Aorta (tissue), 5 donors: ENCODE measurements at regions not wholly inside any gene's neighbourhood (a gene's known extent, or its start where the extent isn't known, plus 50 kb on each side); places are given as distances from the start of the nearest gene placed in this dataset.

Source experiments
- ATAC-seq: fragments of 200-7000 bp; cut with Tn5 transposase; one replicate; pipeline ENCODE4 v1.9.1; 2022; ENCODE audit warnings: moderate library complexity; ENCODE audit not compliant: low FRiP score
- DNase-seq, 2 donors: peaks; one replicate each; pipeline ENCODE4 v3.0.0-alpha.2; 2020
- H3K27ac ChIP-seq, 2 donors: one replicate each; pipeline ENCODE4 v1.5.1; 2013; ENCODE audit warnings: low read length in 2 of 2, mild to moderate bottlenecking in 2 of 2, moderate library complexity in 2 of 2, control low read depth in 1 of 2, inconsistent platforms in 1 of 2, low read depth in 1 of 2
- H3K27me3 ChIP-seq, 2 donors: one replicate each; pipeline ENCODE4 v1.6.1; 2013; ENCODE audit warnings: control low read depth in 1 of 2, low read length in 1 of 2, mild to moderate bottlenecking in 1 of 2, moderate library complexity in 1 of 2; ENCODE audit not compliant: insufficient read depth in 2 of 2, control insufficient read depth in 1 of 2
- H3K36me3 ChIP-seq, 2 donors: one replicate each; pipeline ENCODE4 v1.6.1; 2013; ENCODE audit warnings: control low read depth in 1 of 2, low read length in 1 of 2, mild to moderate bottlenecking in 1 of 2; ENCODE audit not compliant: insufficient read depth in 2 of 2, control insufficient read depth in 1 of 2
- H3K4me1 ChIP-seq, 2 donors: one replicate each; pipeline ENCODE4 v1.6.1; 2013; ENCODE audit warnings: low read length in 2 of 2, control low read depth in 1 of 2, mild to moderate bottlenecking in 1 of 2, moderate library complexity in 1 of 2; ENCODE audit not compliant: insufficient read depth in 2 of 2, control insufficient read depth in 1 of 2
- H3K4me3 ChIP-seq, 2 donors: one replicate each; pipeline ENCODE4 v1.5.1; 2013; ENCODE audit warnings: low read length in 2 of 2, control low read depth in 1 of 2, mild to moderate bottlenecking in 1 of 2
- H3K9me3 ChIP-seq: one replicate; pipeline ENCODE4 v1.6.1; 2013; ENCODE audit warnings: mild to moderate bottlenecking, low read length; ENCODE audit not compliant: control insufficient read depth
- WGBS, 2 donors: extraction: QIAGEN DNeasy Blood & Tissue Kit; methylation state at CpG; one replicate each; pipeline ENCODE4 v1.1.7; 2013; 5-methylcytosine and 5-hydroxymethylcytosine counted together
- intact Hi-C, 2 donors: fragments of 100-400 bp; cut with DNase I; formaldehyde crosslinking; loops; one replicate each; pipeline versions ENCODE4 v1.14.2 to v1.15.0; 2022
- donor health status: healthy with polysubstance abuse.
- donor health status: Bipolar disorder and iron deficiency.
- donor health status: DM: no; HTN: no; CAD: no.
- donor health status: DM: no; HTN: no; CAD: no.
- donor health status: DM: yes; HTN: yes; CAD: no.

DNA sequence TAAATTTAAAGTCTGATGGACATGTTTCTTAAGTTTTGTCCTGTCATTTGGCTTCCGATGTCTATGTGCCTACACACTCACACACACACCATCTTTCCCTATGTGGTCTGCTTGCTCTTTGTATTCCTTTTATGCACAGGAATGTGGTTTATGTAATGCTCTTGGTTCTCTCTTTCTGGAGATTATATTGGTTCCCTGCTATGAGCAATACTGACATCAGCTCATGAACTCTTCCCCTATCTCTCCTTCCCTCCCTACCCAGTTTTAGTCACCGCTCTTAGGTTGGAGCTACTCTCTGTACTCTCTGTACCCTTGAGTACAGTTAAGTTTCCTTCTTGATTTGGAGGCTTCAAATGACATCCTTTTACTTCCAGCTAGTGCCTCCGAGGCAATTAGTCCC is 77.9 kb upstream of the MVB12B start:
- intact Hi-C loops = no loop called here
- no peak overlapping the region for H3K4me3 ChIP-seq

DNA sequence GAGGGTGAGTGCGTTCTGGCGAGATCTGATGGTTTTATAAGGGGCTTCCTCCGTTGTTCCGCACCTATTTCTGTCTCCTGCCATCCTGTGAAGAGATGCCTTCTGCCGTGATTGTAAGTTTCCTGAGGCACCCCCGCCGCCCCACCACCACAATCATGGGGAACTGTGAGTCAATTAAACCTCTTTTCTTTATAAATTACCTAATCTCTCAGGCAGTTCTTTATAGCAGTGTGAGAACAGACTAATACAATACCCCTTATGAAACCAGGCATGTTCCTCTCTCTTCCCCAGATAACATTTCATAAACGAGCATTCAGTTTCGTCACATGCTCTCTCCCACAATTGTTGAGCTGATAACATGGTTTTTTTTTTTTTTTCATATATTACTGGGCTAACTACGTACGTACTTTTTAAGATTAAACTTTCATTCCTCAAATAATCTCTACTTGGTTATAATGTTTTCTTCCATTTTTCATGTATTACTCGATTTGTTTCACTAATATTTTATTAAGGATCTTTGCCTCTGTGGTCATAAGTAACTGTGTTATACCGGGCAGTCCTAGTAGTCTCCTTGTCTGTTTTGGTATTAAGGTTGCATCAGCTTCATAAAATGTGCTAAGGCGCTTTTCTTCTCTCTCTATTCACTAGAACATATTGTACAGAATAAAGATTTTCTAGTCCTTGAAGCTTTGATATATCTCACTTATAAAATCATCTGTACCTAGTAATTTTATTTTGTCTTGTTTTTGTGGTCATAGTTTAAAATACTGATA is 64.9 kb upstream of the MVB12B start:
- DNase-seq (no peak), ATAC-seq (no peak)
- Histone ChIP-seq H3K4me1 (no peaks in the 10 kb centered on the region), H3K9me3 (no peaks in the 10 kb centered on the region), H3K27ac (no peak overlapping the region), H3K4me3 (no peak overlapping the region), H3K27me3 (no peaks in the 10 kb centered on the region), H3K36me3 (no peaks in the 10 kb centered on the region)
- intact Hi-C loops = no loop called here
- 57 to 62% methylated on average over 14 of the region's 14 CpGs for WGBS, 2 donors

More for the DNA sequence above, 77.9 kb upstream of the MVB12B start:
- DNase-seq (no peak), ATAC-seq (no peak)
- no peaks in the 10 kb centered on the region for H3K36me3 ChIP-seq
- no peaks in the 10 kb centered on the region for H3K27me3 ChIP-seq
- no peak overlapping the region for H3K27ac ChIP-seq
- 83 to 87% methylated on average over 3 of the region's 3 CpGs for WGBS, 2 donors
- H3K9me3 ChIP-seq = peaks cover 5% of the 10 kb centered on the region
- no peaks in the 10 kb centered on the region for H3K4me1 ChIP-seq

DNA sequence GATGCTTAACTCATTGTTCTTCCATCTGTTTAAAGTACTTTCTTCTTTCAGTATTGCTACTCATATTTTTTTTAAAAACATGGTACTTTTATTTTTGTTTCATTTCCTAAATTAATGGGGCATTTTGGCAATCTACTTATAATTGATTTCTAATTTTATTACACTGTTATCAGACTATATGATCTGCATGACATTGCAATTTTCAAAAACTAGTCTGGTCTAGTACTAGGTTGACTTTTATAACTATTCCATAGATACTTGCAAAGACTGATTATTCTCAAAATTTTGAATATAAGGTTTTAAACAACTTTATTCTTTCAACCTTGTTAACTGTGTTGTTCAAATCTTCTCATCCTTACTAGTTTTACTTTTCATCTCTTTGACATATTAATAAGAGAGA is 63.9 kb upstream of the MVB12B start:
- no peaks in the 10 kb centered on the region for H3K9me3 ChIP-seq
- no peak overlapping the region for H3K4me3 ChIP-seq
- no peak for DNase-seq
- H3K4me1 ChIP-seq = no peaks in the 10 kb centered on the region
- H3K36me3 ChIP-seq = no peaks in the 10 kb centered on the region
- H3K27me3 ChIP-seq = peaks cover 0 to under 1% of the 10 kb centered on the region in 2 donors
- intact Hi-C loops = no loop called here
- ATAC-seq = no peak
- H3K27ac ChIP-seq = no peak overlapping the region

- no peak for DNase-seq
- Histone ChIP-seq H3K27me3 (peaks cover 0 to 4% of the 10 kb centered on the region in 2 donors), H3K9me3 (peaks cover 1% of the 10 kb centered on the region), H3K4me3 (no peak overlapping the region), H3K36me3 (no peaks in the 10 kb centered on the region), H3K27ac (no peak overlapping the region), H3K4me1 (no peaks in the 10 kb centered on the region)
- no peak for ATAC-seq
- 50 to 75% methylated on average over 1 of the region's 1 CpG for WGBS, 2 donors
- intact Hi-C loops = no loop called here
Observed at GRCh38 chr9:126270556-126270955, 56.1 kb upstream of the MVB12B start.

- H3K4me1 ChIP-seq = no peaks in the 10 kb centered on the region
- intact Hi-C loops = no loop called here
- peaks cover 3% of the 10 kb centered on the region for H3K9me3 ChIP-seq
- H3K36me3 ChIP-seq = no peaks in the 10 kb centered on the region
- 32 to 50% methylated on average over 13 of the region's 13 CpGs for WGBS, 2 donors
- no peak for DNase-seq
- ATAC-seq = no peak
- H3K4me3 ChIP-seq = no peak overlapping the region
- no peaks in the 10 kb centered on the region for H3K27me3 ChIP-seq
- H3K27ac ChIP-seq = no peak overlapping the region
Observed at GRCh38 chr9:126275386-126276001, 51.1 kb upstream of the MVB12B start.

DNA sequence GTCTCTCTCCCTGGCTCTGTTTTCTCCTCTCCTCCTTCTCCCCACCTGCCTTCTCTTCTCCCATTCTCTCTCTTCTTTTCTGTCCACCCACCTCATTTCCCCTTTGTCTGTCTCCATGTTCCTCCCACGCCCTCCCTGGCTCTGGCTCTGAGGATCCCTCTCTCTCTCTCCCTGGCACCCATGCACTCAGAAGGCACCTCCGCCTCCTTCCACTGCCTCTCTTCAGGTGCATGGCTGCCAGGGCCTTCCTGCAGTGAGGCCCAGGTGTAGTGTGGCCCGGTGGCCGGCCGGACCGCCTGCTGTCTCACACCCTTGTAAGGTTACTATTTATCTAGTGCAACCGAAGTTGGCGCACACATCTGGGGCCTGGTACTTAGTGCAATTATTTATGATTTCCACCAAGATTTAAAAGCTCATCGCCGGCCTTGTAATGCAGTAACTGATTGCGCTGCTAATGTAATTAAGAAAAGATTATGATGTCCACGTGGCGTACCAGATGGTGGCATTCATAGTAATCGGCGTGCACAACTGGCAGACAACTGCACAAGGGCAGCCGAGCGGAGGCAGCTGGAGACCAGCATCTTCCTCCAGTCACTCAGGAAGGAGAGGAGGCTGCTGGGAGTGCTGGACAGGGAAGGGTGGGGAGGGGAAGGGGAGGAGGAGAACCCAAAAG is 50.4 kb upstream of the MVB12B start:
- intact Hi-C loops = no loop called here

More for the DNA sequence above, 50.4 kb upstream of the MVB12B start:
- H3K4me1 ChIP-seq = no peaks in the 10 kb centered on the region
- H3K4me3 ChIP-seq = no peak overlapping the region
- DNase-seq (no peak), ATAC-seq (no peak)
- H3K36me3 ChIP-seq = no peaks in the 10 kb centered on the region
- no peaks in the 10 kb centered on the region for H3K27me3 ChIP-seq
- H3K27ac ChIP-seq = no peak overlapping the region
- H3K9me3 ChIP-seq = peaks cover 3% of the 10 kb centered on the region
- WGBS, 2 donors = 96 to 97% methylated on average over 17 of the region's 17 CpGs
